ENCODE measurements at regions not wholly inside any gene's neighbourhood (a gene's known extent, or its start where the extent isn't known, plus 50 kb on each side); places are given as distances from the start of the nearest gene placed in this dataset.
A peak's percentile ranks its signal among the peaks of the same experiment; 100 is the strongest.

DNA sequence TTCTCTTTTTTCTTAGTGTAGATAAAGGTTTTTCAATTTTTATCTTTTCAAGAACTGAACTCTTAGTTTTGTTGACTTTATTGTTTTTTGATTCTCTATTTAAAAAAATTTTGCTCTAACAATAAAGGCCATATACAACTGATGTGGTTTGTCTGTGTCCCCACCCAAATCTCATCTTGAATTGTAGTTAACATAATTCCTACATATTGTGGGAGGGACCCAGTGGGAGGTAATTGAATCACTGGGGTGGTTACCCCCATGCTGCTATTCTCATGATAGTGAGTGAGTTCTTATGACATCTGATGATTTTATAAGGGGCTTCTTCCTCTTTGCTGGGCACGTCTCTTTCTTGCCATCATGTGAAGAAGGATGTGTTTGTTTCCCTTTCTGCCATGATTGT is 199.8 kb downstream of the DHX35 start:
- no peak for DNase-seq

DNA sequence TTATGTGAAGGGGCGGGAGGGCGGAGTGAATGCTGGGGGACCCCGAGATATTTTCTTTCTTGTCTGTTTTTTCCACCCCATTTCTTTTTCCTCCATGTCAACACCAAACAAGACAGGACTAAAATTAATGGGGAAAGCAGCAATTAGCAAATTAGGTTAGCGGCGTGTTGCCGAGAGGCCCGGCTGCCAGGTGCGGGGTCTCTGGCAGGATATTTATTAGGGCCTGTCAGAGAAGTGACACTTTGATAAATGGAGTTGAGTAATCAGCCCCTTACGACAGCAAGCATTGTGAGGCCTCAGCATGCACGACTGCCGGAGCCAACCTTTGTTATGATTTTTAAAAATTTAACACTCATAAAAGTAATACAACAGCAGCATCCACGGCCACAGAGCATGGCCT is 193.8 kb downstream of the DHX35 start:
- DNase-seq = no peak

DNA sequence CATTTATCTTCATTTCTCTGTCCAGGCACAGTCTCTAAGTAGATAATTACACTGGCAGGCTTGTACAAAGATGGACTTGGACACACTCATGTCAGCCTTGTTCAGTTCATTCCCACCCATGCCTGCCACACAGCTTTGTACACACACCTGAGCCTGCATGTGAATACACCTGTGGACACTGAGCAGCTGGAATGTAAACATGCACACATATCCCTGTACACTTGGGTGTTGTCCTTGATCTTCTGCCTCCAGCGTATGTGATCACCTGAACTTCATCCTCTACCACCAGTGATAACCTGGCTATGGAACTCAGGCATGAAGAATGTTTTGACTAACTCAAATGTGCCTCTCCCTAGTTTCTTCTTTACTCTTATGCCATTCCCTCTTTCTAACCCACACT is 190.6 kb downstream of the DHX35 start:
- no peak for DNase-seq

DNA sequence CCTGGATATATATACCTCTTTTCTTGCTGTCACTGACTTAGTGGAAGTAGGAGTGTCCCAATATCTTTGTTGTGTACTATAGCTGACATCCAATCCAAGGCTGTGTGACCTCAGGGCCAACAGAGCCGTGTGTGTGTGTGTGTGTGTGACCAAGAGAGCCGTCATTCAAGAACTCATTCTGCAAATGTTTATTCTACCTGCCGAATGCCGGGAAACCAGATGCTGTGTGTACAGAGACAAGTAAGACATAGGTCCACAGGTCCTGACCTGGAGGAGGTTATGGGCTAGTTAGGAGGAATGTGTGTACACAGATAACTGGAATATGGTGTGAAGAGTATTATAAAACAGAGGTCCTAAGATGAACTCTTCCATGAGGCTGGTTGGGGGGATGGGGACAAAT is 190.0 kb downstream of the DHX35 start:
- DNase-seq = no peak

DNA sequence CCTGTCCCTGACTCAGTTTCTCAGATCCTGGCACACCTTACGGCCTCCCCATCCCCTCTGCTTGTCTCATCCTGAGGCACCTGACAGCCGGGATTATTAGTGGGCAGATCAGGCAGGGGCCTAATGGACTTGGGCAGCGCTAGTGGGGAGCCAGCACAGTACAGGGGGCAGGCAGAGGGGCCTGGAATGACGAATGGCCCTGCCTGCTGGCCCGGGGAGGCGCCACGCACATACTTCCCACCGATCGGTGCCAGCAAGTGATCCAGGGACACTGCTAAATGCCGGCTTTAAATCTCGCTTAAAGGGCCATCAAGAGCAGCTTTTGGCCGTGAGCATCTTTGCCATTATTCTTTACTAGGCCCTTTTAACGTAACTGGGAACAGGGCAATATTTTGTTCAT is 188.4 kb downstream of the DHX35 start:
- no peak for DNase-seq

DNA sequence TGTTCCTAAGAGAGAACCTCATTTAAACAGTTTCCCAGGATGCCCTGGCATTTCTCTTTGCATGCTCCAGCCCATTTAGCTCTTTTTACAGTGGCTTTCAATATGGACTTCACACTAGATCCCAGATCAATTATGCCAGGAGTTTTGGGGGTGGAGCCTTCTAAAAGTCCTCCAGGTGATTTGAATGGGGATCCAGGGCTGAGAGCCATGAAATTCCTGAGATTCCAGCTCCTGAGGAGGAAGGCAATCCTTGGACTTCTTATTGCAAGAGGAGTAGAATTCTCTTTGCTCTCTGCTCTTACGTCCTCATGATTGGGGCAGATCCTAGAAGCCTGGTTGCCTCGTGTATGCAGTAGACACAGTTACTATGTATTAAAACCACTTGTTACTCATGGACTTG is 184.2 kb downstream of the DHX35 start:
- DNase-seq = no peak

DNA sequence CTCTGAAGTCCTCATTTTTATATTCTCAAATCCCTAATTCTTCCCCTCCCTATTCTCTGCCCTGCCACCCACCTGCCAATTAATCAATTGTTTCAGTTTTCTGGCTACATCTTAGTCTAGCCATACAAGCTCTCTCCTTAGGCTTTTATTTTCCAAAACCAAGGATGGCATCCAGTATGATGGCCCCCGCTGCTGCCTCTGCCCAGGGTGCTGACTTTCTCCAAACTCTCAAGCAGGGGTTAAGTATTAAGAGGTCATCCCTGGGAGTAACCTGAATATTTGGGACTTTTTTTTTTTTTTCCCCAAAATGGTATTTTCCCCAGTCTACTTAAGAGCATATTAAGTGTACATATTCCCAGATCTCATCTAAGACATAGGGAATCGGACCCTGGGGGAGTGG is 183.8 kb downstream of the DHX35 start:
- no peak for DNase-seq

DNA sequence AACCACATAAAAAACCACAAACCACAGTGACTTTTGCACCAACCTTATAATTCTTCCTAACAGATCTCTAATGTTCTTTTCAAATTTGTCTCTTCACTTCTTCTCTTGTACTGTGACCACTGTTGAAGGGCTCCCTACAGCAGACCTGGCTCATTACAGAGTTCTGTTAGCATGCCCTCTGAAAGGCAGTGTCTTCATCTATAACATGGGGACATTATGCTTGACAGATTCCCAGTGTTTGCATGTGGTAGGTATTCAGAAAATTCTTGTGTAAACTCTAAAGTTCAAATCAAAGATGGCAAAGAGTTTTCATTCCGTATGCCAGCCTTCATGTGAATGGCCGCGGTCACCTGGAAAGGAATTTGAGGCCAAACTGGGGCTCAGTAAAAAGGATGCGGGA is 182.6 kb downstream of the DHX35 start:
- no peak for DNase-seq

DNA sequence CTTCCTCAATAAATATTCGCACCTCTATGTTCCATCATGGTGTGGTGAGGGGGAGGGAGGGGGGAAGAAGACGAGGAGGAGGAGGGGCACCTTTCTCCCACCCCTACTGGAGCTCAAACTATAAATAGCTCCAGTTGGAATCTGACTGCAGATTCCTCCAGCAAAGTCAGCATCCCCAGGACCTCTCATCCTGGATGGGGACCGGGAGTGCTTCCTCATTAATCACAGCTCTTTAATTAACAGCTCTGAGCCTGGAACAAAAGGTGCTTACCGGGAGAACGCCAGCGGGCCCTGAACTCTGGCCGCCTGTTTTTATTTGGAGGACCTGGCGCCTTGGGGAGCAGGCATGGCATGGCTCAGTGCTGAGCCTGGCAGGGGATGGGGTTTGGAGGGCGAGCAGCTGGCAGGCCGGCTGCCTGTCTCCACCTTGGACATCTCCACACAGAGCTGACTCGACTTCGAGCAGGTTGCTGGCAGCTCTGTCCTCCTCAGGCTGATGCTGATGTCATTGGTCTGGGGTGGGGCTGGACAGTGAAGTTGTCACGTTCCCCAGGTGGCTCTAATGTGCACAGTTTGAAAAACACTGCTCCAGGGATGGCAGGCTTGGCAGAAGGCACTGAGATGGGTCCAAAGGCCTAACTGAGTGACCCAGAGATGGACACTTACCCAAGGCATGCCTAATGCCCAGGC is 180.4 kb downstream of the DHX35 start:
- no peak for DNase-seq

DNA sequence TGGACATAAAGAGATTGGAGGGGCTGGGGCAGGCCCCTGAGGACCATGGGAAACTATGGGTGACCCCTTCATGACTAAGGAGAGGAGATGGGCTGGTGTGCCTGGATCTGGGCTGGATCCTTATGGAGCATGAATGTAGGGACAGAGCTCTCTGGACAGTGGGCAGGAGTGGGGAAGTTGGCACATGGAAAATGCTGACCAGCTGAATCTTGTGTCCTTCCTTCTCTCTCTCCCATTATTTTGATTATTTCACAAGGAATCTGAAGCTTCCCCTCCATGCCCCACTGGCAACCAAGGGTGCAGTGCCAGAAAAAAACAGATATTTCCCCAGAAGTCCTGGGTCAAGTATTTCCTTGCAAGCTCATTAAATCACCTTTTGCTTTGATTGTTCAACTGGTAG is 175.2 kb downstream of the DHX35 start:
- no peak for DNase-seq

DNA sequence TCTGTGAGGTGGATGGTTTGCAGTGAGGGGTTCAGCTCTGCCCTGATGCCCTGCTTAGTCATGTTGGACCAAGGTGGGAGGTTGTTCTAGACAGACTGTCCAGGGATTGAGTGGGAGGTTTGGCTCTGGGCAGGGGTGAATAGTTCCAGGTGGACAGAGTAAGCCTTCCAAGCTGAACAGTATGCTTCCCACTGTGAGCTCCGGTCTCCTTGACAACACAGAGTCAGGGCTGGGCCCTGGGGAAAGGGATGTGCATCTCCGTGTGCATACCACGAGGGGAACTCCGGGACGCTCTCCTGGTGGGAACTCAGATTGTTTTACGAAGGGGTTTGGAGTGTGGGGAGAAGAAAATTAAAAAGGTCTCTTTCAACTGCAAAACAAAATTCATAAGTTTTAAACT is 174.7 kb downstream of the DHX35 start:
- DNase-seq = no peak

DNA sequence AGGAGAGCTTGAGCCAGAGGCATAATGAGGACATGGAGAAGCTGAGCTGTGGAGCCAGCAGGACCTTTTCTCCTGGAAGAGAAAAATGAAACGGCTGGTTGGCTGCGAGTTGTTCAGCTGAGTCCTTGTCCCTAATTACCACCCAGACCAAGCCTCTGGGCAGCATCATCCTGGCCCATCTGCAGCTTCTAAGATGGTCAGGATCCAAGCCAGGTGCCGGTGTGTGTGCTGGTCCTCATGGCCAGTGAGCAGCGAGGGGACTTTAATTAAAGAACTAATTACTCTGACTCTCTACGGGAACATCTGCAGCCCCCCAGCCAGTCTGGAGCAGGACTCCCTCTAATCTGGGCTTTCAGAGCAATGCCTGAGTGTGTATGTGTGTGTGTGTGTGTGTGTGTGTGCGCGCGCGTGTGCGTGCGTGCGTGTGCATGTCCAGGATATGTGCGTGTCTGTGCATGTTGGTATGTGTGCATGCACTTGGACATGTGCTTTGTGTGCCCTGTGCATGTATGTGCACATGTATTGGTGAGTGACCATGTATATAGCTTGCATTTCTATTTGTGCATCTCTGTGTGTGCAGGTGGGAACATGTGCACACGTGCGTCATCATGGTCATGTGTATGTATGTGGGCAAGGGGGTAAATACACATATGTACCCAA is 173.9 kb downstream of the DHX35 start:
- no peak for DNase-seq

DNA sequence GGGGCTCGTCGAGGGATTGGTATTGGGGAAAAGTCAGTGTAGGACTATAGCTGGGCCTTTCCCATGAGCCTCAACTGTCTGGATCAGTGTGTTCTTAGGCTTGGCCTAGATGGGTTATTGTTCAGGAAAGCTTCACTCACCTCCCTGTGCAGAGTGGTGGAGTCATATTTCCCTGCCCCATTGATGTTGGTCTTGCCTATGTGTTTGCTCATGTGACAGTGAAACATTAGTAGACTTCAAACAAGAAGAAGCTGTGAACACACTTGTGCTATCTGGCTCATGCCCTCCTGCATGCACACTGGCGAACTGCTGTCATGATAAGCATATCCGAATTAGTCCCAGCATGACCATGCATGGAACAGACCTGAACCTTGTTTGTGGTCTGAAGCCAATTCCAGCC is 171.1 kb downstream of the DHX35 start:
- no peak for DNase-seq

DNA sequence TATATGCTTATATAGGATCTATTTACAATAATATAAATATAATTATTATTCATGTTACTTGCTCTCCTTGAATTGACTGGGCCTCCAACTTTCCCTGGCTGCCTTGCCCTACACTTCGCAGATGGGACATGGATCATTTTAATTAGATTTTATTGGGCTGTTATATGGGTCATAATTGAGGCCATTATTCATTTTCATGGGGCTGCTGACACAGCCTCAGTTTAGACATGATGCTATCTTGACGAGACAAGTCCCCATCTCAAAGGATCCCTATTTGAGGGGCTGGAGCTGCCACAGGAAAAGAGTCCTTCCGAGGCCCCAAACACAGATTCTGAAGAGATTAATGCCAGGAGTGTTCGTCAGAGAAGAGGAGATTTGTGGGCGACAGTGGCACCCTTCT is 170.4 kb downstream of the DHX35 start:
- DNase-seq = no peak

DNA sequence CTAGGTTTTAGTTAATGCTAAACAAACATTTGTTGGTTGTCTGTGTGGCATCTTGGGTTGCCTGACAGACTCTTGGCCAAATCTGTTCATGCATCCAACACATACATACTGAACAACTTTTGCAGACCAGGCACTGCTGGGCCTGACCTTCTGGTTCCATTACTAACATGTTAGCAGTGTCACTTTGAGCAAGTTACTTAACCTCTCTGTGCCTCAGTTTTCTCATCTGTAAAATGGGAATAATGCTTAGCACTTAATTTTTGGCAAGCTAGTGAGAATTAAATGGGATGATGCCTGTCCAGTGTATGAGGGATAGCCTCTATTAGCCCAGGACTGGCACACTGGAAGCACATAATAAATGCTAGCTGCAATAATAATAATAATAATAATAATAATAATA is 169.9 kb downstream of the DHX35 start:
- no peak for DNase-seq

DNA sequence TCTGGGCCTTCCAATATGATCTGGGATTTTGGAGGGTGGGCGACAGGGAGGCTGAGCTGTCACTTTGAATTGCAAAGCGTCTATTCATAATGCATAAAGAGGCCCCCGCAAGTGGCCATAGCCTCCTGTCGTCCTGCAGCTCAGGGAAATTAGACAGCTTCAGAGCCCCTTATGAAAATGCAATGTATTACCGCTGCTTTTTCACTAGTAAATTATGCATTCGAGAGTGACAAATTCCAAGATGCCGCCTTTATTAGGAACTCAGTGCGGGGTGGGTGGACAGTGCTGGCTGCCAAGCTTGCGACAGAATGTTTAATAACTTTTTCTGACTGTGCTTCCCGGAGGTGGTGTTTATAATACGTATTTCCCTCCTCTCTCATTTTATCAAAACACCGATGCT is 168.5 kb downstream of the DHX35 start:
- DNase-seq = no peak

DNA sequence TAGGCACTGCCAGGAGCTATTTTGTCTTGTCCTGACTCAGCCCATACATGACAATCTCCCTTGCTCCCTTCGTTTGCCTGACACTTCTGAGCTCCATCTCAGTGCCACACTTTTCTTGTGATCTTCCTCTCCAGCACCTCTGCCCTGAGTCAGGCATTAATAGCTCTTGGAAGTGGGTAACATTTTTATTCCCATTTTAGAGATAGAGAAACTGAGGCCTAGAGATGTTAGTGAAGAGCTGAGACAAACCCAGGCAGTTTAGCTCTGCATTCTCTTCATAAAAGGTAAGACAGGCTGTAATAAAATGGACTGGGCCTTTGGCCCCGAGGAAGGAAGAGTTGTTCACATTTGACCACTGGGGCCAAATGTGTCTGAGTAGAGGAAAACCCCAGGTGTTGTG is 167.4 kb downstream of the DHX35 start:
- no peak for DNase-seq

DNA sequence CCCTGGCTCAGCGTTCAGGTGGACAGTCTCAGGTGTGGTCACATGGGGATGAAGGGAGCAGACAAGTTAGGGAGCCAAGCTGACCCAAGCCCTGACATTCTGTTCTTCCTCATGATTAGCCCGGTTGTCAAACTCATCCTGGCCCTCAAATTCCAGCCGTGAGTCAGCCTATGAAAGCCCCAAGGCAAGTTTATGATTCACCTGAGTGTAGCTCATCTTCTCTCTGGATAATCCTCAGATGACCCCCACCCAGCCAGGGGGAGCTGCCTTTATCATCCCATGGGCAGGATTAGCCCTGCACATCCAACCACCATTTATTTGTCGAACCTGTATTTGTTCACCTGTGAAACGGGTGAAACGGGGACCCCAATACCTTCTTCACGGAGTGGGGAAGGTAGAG is 161.9 kb downstream of the DHX35 start:
- DNase-seq = no peak

DNA sequence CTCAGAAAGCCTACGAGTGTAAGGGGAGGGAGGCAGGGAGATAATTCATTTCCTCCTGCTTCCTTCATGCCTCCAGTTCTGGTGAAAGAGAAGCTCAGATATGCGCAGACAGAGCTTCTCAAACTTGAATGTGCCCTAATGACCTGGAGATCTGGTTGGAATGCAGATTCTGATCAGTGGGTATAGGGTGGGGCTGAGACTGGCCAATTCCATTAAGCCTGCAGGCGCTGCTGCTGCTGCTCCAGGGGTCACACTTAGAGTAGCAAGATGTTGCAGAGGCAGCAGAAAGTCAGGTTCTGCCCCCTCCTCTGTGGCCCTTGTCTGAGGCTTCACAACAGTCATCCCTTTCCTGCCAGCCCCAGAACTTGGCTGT is 161.0 kb downstream of the DHX35 start:
- no peak for DNase-seq

DNA sequence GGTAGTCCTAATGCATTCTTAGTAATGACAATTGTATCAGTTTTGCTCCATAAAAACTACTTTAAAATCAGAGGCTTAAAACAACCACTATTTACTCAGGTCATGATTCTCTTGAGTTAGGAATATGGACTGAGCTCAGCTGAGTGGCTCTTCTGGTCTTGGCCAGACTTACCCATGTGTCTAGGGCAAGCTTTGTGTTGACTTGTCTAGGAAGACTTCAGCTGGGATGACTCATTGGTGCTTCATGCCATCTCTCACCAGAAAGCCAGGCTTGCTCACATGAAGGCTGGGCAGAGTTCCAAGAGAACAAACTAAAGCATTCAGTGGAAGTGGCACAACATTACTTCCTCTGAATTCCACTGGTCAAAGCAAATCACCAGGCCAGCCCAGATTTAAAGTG is 155.3 kb downstream of the DHX35 start:
- peak; percentile 80 for DNase-seq

DNA sequence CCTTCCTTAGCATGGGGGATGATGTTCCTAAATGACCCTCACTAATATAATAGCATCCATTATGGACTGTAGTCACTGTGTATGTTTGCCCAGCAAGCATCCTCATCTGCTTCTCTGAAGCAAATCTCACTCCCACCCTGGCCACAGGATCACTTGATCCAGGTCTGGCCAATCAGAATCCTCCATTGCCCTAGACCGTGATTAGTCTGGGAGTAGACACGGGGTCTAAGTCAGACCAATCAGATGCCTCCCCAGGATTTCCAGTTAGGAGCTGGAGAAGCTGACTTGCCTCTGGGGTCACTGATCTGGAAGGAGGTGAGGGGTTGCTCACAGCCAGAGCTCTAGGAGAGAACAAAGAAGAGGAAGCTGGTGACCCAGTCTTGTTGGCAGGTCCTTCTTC is 153.9 kb downstream of the DHX35 start:
- DNase-seq = no peak

DNA sequence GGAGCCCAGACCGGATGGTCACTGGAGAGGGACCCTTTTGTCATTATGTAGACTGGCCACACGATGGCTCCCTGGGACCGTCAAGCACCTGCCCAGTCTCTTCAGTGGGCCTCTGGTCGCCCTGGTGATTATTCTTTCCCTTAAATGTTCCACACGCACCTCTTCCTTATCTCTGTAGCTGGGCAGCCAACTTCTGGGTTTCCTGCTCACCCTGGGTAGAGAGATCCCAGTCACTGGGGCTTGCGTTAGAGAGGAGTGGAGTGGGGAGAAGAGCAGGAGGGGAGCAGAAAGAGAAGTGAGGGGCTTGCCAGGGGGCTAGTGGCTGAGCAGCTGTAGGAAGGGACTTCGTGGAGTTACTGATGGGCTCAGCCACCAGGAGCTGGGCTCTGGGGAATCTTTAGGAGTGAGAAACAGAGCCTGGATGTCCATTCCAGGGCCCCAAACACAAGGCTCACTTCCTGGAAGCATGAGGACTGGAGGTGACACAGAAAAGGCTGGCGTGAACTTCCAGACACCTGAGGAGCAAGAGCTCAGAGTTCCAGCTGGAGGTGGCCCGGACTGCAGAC is 150.1 kb downstream of the DHX35 start:
- peak; percentile 31 for DNase-seq

DNA sequence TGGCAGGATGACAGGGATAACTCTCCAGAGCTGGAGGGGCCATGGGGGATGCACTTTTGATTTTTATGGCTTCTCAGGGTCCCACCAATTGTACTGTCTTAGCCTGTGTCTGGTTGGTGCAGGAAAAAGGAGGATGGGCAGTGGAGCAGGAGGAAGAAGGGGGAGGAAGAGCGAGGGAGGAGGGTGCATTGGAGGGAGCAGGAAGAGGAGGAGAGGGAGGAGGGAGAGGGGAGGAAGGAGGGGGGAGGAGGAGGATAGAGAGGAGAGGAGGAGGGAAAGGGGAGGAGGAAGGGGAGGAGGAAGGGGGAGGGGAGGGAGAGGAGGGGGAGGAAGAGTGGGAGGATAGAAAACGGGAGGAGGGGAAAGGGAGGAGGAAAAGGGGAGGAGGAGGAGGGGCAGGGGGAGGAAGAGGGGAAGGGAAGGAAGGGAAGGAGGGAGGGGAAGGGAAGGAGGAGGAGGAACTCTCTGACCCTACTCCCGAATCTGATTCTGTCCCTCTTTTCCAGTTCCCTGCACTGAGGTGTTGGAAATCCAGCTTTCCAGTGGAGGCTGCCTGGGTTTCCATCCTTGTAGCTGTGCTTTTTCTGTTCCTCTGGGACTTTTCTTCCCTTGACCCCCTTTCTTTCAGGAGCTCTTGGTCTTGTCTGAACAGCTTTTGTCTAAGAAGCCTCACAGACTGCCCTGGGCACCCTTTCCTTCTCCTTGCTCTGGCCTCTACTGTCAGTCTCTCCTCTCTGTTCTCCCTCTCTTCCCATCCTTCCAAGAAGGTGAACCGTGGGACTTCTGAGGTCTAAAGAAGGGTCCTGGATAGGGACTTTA is 149.4 kb downstream of the DHX35 start:
- DNase-seq = no peak

DNA sequence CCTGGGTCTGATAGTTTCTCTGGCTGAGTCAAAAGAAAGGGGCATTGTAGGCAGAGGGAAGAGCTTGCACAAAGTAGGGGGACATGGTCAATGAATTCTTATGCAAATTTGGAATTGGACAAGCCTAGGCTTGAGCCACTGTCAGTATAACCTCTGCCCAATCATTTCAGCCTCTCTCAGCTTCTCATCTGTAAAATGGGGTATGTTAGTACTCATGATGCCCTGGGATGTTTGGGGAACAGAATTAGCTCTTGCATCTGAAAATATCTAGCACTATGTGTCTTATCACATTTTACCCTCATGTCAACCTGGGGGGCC is 148.6 kb downstream of the DHX35 start:
- DNase-seq = no peak

Data from MV-4-11 (cell line).